ENCODE measurements at regions not wholly inside any gene's neighbourhood (a gene's known extent, or its start where the extent isn't known, plus 50 kb on each side); places are given as distances from the start of the nearest gene placed in this dataset.
A peak's percentile ranks its signal among the peaks of the same experiment; 100 is the strongest.

- DNase-seq: no peak
- no peak overlapping the region for H3K4me3 ChIP-seq
- H3K9me3 ChIP-seq: peaks cover 0 to 2% (median 0%) of the 10 kb centered on the region in 4 donors
- TF ChIP-seq EP300 (IDR thresholded peaks at IDR 0.05): no peak
- no peak for TF ChIP-seq POLR2AphosphoS5 (IDR thresholded peaks at IDR 0.05)
- no peak for TF ChIP-seq CTCF (IDR thresholded peaks at IDR 0.05)
- no peak for TF ChIP-seq POLR2A (IDR thresholded peaks at IDR 0.05)
- H3K27me3 ChIP-seq: no peaks in the 10 kb centered on the region
- intact Hi-C loops (cut with DNase I): no loop called here
- H3K36me3 ChIP-seq: no peaks in the 10 kb centered on the region
- peak overlapping the region in 1 of 4 donors; percentile 76 for H3K27ac ChIP-seq
- H3K4me1 ChIP-seq: peaks cover 0 to 19% (median 0%) of the 10 kb centered on the region in 4 donors
Observed at GRCh38 chr11:30760345-30760744, 174.2 kb upstream of the MPPED2 start.

GRCh38 chr11:30758946-30759504 lies 172.9 kb upstream of the MPPED2 start:
- intact Hi-C loops (cut with DNase I): no loop called here
- DNase-seq: peak; percentile 61
- TF ChIP-seq POLR2AphosphoS5 (IDR thresholded peaks at IDR 0.05) (peak in 3 of 4 donors; percentile 3 to 73 (median 32)), EP300 (IDR thresholded peaks at IDR 0.05) (peak in 1 of 4 donors; percentile 38), POLR2A (IDR thresholded peaks at IDR 0.05) (no peak)
- H3K9me3 ChIP-seq: peaks cover 0 to 2% (median 0%) of the 10 kb centered on the region in 4 donors
- H3K4me1 ChIP-seq: peaks cover 0 to 19% (median 0%) of the 10 kb centered on the region in 4 donors
- H3K27me3 ChIP-seq: no peaks in the 10 kb centered on the region
- WGBS, 2 donors: 66% methylated on average over 11 of the region's 11 CpGs
- H3K27ac ChIP-seq: peak overlapping the region in 3 of 4 donors; percentile 24 to 76 (median 30)
- H3K4me3 ChIP-seq: no peak overlapping the region
- H3K36me3 ChIP-seq: no peaks in the 10 kb centered on the region

- Histone ChIP-seq H3K27ac (peak overlapping the region in 2 of 4 donors; percentile 30 to 76), H3K4me3 (no peak overlapping the region), H3K27me3 (no peaks in the 10 kb centered on the region), H3K36me3 (no peaks in the 10 kb centered on the region), H3K4me1 (peaks cover 0 to 19% (median 0%) of the 10 kb centered on the region in 4 donors), H3K9me3 (peaks cover 0 to 2% (median 0%) of the 10 kb centered on the region in 4 donors)
- intact Hi-C loops (cut with DNase I): no loop called here
- no peak for DNase-seq
- WGBS, 2 donors: 12 to 32% methylated on average over 1 of the region's 1 CpG
- TF ChIP-seq EP300 (IDR thresholded peaks at IDR 0.05): no peak
- no peak for TF ChIP-seq POLR2AphosphoS5 (IDR thresholded peaks at IDR 0.05)
- no peak for TF ChIP-seq CTCF (IDR thresholded peaks at IDR 0.05)
- no peak for TF ChIP-seq POLR2A (IDR thresholded peaks at IDR 0.05)
Observed at GRCh38 chr11:30758518-30758917, 172.4 kb upstream of the MPPED2 start.

GRCh38 chr11:30758012-30758411 lies 171.9 kb upstream of the MPPED2 start:
- TF ChIP-seq POLR2AphosphoS5 (IDR thresholded peaks at IDR 0.05) (no peak), POLR2A (IDR thresholded peaks at IDR 0.05) (no peak), CTCF (IDR thresholded peaks at IDR 0.05) (no peak)
- Histone ChIP-seq H3K4me3 (no peak overlapping the region), H3K4me1 (peaks cover 0 to 19% (median 0%) of the 10 kb centered on the region in 4 donors), H3K36me3 (no peaks in the 10 kb centered on the region), H3K9me3 (peaks cover 0 to 2% (median 0%) of the 10 kb centered on the region in 4 donors), H3K27me3 (no peaks in the 10 kb centered on the region), H3K27ac (peak overlapping the region in 1 of 4 donors; percentile 76)
- 58 to 76% methylated on average over 3 of the region's 3 CpGs for WGBS, 2 donors
- intact Hi-C loops (cut with DNase I): no loop called here
- DNase-seq: no peak

- intact Hi-C loops (cut with DNase I): no loop called here
- no peak overlapping the region for H3K27ac ChIP-seq
- peaks cover 0 to 5% (median 0%) of the 10 kb centered on the region in 4 donors for H3K4me1 ChIP-seq
- H3K36me3 ChIP-seq: no peaks in the 10 kb centered on the region
- DNase-seq: no peak
- WGBS, 2 donors: 38 to 71% methylated on average over 2 of the region's 2 CpGs
- H3K27me3 ChIP-seq: no peaks in the 10 kb centered on the region
- no peaks in the 10 kb centered on the region for H3K9me3 ChIP-seq
- TF ChIP-seq POLR2AphosphoS5 (IDR thresholded peaks at IDR 0.05) (no peak), CTCF (IDR thresholded peaks at IDR 0.05) (no peak)
- H3K4me3 ChIP-seq: no peak overlapping the region
Observed at GRCh38 chr11:30753994-30754393, 167.8 kb upstream of the MPPED2 start.
